ENCODE measurements at regions not wholly inside any gene's neighbourhood (a gene's known extent, or its start where the extent isn't known, plus 50 kb on each side); places are given as distances from the start of the nearest gene placed in this dataset.

DNA sequence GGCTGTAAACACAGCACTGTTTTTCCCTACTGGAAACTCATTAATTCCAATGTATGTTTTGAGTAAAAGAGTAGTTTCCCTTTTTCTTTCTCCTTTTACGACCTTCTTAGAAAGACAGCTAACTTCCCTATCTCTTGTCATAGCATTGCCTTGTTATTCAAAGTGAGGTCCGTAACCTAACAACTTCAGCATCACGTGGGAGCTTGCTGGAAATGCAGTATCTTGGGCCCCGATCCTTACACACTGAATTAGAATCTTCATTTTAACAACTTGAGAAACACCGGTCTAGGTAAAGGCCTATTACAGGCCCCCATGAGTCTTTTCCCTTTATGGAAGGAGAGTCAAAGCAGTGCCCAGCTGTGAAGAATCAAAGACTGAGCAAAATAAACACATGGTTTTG, 230.7 kb upstream of the PRKD1 start:
- TF ChIP-seq ZFX (IDR thresholded peaks at IDR 0.05; ENCODE audit: borderline replicate concordance), result no peak
- TF ChIP-seq, protein P1, sequence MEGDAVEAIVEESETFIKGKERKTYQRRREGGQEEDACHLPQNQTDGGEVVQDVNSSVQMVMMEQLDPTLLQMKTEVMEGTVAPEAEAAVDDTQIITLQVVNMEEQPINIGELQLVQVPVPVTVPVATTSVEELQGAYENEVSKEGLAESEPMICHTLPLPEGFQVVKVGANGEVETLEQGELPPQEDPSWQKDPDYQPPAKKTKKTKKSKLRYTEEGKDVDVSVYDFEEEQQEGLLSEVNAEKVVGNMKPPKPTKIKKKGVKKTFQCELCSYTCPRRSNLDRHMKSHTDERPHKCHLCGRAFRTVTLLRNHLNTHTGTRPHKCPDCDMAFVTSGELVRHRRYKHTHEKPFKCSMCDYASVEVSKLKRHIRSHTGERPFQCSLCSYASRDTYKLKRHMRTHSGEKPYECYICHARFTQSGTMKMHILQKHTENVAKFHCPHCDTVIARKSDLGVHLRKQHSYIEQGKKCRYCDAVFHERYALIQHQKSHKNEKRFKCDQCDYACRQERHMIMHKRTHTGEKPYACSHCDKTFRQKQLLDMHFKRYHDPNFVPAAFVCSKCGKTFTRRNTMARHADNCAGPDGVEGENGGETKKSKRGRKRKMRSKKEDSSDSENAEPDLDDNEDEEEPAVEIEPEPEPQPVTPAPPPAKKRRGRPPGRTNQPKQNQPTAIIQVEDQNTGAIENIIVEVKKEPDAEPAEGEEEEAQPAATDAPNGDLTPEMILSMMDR (IDR thresholded peaks at IDR 0.05), result no peak
- H3K27ac ChIP-seq, result no peak overlapping the region

DNA sequence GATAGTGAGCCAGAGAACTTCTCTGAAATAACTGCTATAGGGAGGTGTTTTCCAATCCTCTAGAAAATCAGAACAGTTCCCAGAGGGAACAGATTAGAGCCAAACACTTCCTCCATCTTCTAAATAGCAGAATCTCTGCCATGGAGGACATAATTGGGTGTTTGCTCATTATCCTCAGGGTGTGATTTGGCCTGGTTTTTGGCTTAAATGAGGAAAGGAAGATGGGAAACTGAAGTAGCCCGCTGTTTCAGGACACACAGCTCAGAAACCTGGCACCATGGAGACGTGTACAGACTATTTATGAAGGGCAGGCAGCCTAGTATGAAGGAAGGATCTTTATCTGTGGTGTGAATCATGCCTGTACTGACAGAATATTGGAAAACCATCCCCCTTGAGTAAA, 231.7 kb upstream of the PRKD1 start:
- H3K27ac ChIP-seq, result no peak overlapping the region
- TF ChIP-seq ZFX (IDR thresholded peaks at IDR 0.05; ENCODE audit: borderline replicate concordance), result no peak
- TF ChIP-seq, protein P1 (IDR thresholded peaks at IDR 0.05), result no peak

DNA sequence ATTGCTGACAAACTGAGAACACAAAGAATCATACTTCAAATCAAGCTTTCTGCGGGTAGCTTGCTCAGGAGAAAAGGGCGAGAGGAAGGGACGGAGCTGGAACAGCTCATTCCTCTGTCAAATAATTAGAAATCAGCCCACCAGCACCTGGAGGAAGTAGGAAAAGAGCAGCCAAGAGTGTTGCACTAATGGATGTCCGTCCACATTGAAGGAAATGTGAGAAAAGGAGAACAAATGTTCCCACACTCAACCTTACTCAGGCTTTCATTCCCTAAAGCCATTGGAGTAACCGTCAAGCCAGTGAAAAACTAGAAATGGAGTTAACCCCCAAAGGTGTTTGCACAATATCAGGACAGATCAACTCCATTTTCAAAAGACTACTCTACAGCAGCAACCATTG, 233.0 kb upstream of the PRKD1 start:
- H3K27ac ChIP-seq, result no peak overlapping the region
- TF ChIP-seq, protein P1 (IDR thresholded peaks at IDR 0.05), result no peak
- no peak for TF ChIP-seq ZFX (IDR thresholded peaks at IDR 0.05; ENCODE audit: borderline replicate concordance)

DNA sequence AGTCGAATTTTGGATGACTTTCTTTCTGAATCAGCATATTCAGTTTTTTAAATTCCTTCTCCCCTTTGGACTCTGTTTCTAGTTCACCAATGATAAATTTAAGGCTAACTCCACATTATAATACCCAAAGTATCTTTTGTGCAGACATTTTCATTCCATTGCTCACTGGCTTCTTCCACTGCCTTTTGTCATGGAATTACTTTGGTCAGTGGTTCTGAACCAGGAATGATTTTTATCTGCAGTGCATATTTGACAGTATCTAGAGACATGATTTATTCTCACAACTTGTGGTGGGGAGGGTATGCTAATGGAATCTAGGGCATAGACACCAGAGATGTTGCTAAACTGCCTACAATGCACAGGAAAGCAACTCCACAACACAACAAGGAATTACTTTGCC, 234.4 kb upstream of the PRKD1 start:
- no peak overlapping the region for H3K27ac ChIP-seq
- no peak for TF ChIP-seq ZFX (IDR thresholded peaks at IDR 0.05; ENCODE audit: borderline replicate concordance)
- TF ChIP-seq, protein P1 (IDR thresholded peaks at IDR 0.05), result no peak

DNA sequence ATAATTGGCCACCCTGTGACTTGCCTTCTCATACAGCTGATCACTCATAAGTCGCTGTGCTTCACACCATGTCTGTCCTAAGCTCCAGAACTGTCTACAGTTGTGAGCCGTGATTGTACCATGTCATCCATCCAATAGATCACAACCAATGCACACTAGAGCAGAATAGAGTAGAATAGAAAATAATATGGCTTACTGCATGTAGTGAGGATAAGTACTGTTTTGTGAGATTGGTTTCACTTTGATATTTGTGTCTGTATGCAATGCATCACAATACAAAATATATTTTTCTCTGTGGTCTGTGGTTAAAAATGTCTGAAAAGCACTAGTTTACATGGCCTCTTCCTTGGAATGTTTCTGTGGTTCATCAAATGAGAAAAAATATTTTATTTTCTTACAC, 237.6 kb upstream of the PRKD1 start:
- TF ChIP-seq ZFX (IDR thresholded peaks at IDR 0.05; ENCODE audit: borderline replicate concordance), result no peak
- TF ChIP-seq, protein P1 (IDR thresholded peaks at IDR 0.05), result no peak
- H3K27ac ChIP-seq, result no peak overlapping the region

DNA sequence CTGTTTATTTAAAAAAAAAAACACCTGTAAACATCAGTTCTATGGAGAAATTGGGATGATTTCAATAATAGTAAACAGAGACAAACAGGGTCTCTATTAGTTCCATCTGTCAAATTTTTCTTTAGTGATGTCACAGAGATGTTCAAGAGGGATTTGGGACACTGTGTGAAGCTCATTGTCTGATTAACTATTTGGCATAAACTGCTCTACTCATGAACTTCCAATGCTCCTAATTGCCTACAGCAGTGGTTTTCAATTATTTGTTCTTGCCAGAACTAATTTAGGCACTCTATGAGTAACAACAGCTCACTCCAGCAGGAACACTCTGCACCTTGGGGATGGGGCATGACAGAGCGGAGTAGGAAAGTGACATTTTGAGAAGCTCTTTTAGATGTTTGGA, 250.1 kb upstream of the PRKD1 start:
- no peak overlapping the region for H3K27ac ChIP-seq
- TF ChIP-seq ZFX (IDR thresholded peaks at IDR 0.05; ENCODE audit: borderline replicate concordance), result no peak
- TF ChIP-seq, protein P1 (IDR thresholded peaks at IDR 0.05), result no peak

DNA sequence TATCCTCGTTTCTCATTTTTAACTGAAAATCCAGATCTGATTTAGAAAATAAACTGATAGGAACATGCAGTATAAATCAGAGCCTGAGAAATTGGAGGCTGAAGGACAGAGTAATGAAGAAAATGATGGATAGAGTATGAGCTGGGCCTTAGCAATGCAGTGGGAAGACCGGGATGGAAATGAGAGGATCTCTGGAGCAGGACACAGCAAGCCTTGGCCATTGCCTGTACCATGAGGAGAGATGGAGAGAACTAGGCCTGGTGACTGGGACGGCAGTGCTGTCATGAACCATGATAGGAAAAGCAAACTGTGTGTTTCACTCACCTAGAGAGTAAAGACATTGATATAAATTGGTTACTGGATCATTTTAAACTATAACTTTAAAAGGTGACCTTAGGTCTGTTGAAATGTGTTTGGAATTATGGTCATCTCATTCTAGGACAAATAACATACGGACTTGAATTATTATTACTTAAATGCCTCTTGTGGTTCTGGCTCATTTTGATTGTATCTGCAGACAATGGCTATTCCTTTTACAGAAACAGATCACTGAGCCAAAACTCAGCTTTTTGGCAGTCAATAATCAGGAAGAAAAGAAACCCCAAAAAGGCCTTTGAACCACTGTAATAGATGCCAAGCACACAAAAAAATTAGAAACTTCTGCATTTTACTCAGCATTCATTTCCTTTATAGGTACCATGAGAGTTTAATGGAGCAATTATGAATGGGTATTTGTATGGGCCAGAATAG, 251.9 kb upstream of the PRKD1 start:
- no peak for TF ChIP-seq ZFX (IDR thresholded peaks at IDR 0.05; ENCODE audit: borderline replicate concordance)
- TF ChIP-seq, protein P1 (IDR thresholded peaks at IDR 0.05), result no peak
- H3K27ac ChIP-seq, result no peak overlapping the region
